HepG2 (cell line): ENCODE measurements at regions not wholly inside any gene's neighbourhood (a gene's known extent, or its start where the extent isn't known, plus 50 kb on each side); places are given as distances from the start of the nearest gene placed in this dataset.

Experiments
- ATAC-seq: fragments of 200-7000 bp; cut with Tn5 transposase; 3 replicates; pipeline ENCODE4 v1.9.1; 2020; ENCODE audit warnings: mild to moderate bottlenecking, moderate library complexity
- BruUV-seq: library from RNA; stranded (reverse); fragments of 400-500 nt; replicated peaks from 2 replicates; lab custom pipeline; 2021; lab: Mats Ljungman, UMichigan
- CTCF ChIA-PET: fragments of 300-600 bp; formaldehyde crosslinking; extraction: SDS; loops from one replicate; lab custom pipeline; 2021; ENCODE audit warnings: low total read pairs, inconsistent platforms, low intra/inter-chr PET ratio; lab: Yijun Ruan, JAX
- POLR2A ChIA-PET: fragments of 350-600 bp; sonication (Branson Sonifier 250); formaldehyde crosslinking; loops from one replicate; lab custom pipeline; 2020; ENCODE audit warnings: antibody characterized with exemption, inconsistent platforms; lab: Yijun Ruan, JAX
- DNase-seq: peaks from one replicate; pipeline ENCODE4 v3.0.0-alpha.2; 2015; ENCODE audit warnings: low spot score
- FAIRE-seq: peaks from 3 replicates; lab custom pipeline; 2011; peaks lifted over from hg19 to GRCh38; lab: Jason Lieb, UNC
- H2AFZ ChIP-seq: one replicate; pipeline ENCODE4 v1.6.1; 2011; ENCODE audit warnings: low read length, inconsistent platforms
- H3K27ac ChIP-seq: fragments of 300-600 bp; 3 replicates; pipeline ENCODE4 v1.8.0; 2011; ENCODE audit warnings: mixed run types, mild to moderate bottlenecking, mixed read lengths, low read length, inconsistent platforms; ENCODE audit not compliant: insufficient read depth; ENCODE audit errors: extremely low read length
- H3K27me3 ChIP-seq, 2 experiments: fragments of 200-600 bp in 1 of 2; 2 replicates in 1 of 2; 3 replicates in 1 of 2; pipeline versions ENCODE4 v1.6.0 to v1.8.0; 2011; ENCODE audit warnings: low read length in 2 of 2, mild to moderate bottlenecking in 2 of 2, moderate library complexity in 2 of 2, inconsistent platforms in 1 of 2; ENCODE audit not compliant: insufficient read depth in 2 of 2, control insufficient read depth in 1 of 2
- H3K36me3 ChIP-seq, 2 experiments: fragments of 200-600 bp in 1 of 2; replicated peaks in 1 of 2; 2 replicates in 1 of 2; 3 replicates in 1 of 2; pipeline versions ENCODE4 v1.5.1 to v1.8.0; 2011; ENCODE audit warnings: low read length in 2 of 2, inconsistent platforms in 1 of 2; ENCODE audit not compliant: insufficient read depth in 2 of 2, control insufficient read depth in 1 of 2
- H3K4me1 ChIP-seq: 2 replicates; pipeline ENCODE4 v1.5.1; 2012; ENCODE audit warnings: low read length, inconsistent platforms; ENCODE audit not compliant: insufficient read depth
- H3K4me2 ChIP-seq: 2 replicates; pipeline ENCODE4 v1.6.0; 2011; ENCODE audit warnings: low read depth, low read length, inconsistent platforms
- H3K4me3 ChIP-seq, 3 experiments: fragments of 200-600 bp in 1 of 3; sonication (generic), shearing (Covaris generic) in 1 of 3; replicated peaks in 1 of 3; 2 replicates each; pipeline ENCODE4 v1.5.1; 2011 to 2016; ENCODE audit warnings: low read length in 3 of 3, inconsistent platforms in 2 of 3, low read depth in 2 of 3, mild to moderate bottlenecking in 2 of 3, control low read depth in 1 of 3, mixed read lengths in 1 of 3; ENCODE audit not compliant: insufficient read depth in 1 of 3
- H3K79me2 ChIP-seq: one replicate; pipeline ENCODE4 v1.6.1; 2011; ENCODE audit warnings: low read length, inconsistent platforms; ENCODE audit not compliant: insufficient read depth
- H3K9ac ChIP-seq: 2 replicates; pipeline ENCODE4 v1.6.0; 2011; ENCODE audit warnings: mild to moderate bottlenecking, low read depth, low read length, inconsistent platforms; ENCODE audit not compliant: insufficient read depth
- H3K9me3 ChIP-seq: 2 replicates; pipeline ENCODE4 v1.5.1; 2012; ENCODE audit warnings: mild to moderate bottlenecking, low read length
- H4K20me1 ChIP-seq: 2 replicates; pipeline ENCODE4 v1.6.0; 2011; ENCODE audit warnings: inconsistent platforms, mild to moderate bottlenecking, low read length, moderate library complexity; ENCODE audit not compliant: insufficient read depth
- DR1 ChIP-seq: sonication (generic); formaldehyde crosslinking; IDR thresholded peaks from 2 replicates; pipeline ENCODE4 v1.8.0; 2021; ENCODE audit warnings: mild to moderate bottlenecking, missing genetic modification reagents, inconsistent platforms
- ELF1 ChIP-seq: sonication (generic); formaldehyde crosslinking; IDR thresholded peaks from 2 replicates; pipeline ENCODE4 v1.4.0; 2020; ENCODE audit warnings: missing genetic modification reagents
- FOXA3 ChIP-seq: IDR thresholded peaks from 2 replicates; pipeline ENCODE4 v1.6.1; 2016; ENCODE audit warnings: missing genetic modification reagents, missing compliant biosample characterization
- ISL2 ChIP-seq: sonication (generic); formaldehyde crosslinking; IDR thresholded peaks from 2 replicates; pipeline ENCODE4 v1.5.0; 2020; ENCODE audit warnings: missing genetic modification reagents
- KLF13 ChIP-seq: sonication (generic); formaldehyde crosslinking; IDR thresholded peaks from 2 replicates; pipeline ENCODE4 v1.4.0; 2020; ENCODE audit warnings: mild to moderate bottlenecking, missing genetic modification reagents
- PHF20 ChIP-seq: sonication (generic); formaldehyde crosslinking; IDR thresholded peaks from 2 replicates; pipeline ENCODE4 v1.5.0; 2020; ENCODE audit warnings: mild to moderate bottlenecking, missing genetic modification reagents
- PPARG ChIP-seq: conservative IDR thresholded peaks from 2 replicates; pipeline ENCODE4 v1.6.1; 2016; ENCODE audit warnings: missing biosample characterization, missing genetic modification reagents
- SATB2 ChIP-seq: sonication (generic); formaldehyde crosslinking; IDR thresholded peaks from 2 replicates; pipeline ENCODE4 v1.5.0; 2020; ENCODE audit warnings: missing genetic modification reagents
- SETDB1 ChIP-seq: sonication (generic); formaldehyde crosslinking; IDR thresholded peaks from 2 replicates; pipeline ENCODE4 v1.5.1; 2020; ENCODE audit warnings: missing genetic modification reagents, mild to moderate bottlenecking, borderline replicate concordance
- TBL1XR1 ChIP-seq: fragments of 150-350 bp; IDR thresholded peaks from 2 replicates; pipeline ENCODE4 v1.6.1; 2014; ENCODE audit warnings: borderline replicate concordance, low read length; ENCODE audit not compliant: partially characterized antibody
- WIZ ChIP-seq: sonication (generic); formaldehyde crosslinking; IDR thresholded peaks from 2 replicates; pipeline ENCODE4 v1.5.1; 2020; ENCODE audit warnings: mild to moderate bottlenecking, missing genetic modification reagents
- ZBTB7B ChIP-seq: sonication (generic); formaldehyde crosslinking; IDR thresholded peaks from 2 replicates; pipeline ENCODE4 v1.4.0; 2020; ENCODE audit warnings: missing genetic modification reagents
- ZNF557 ChIP-seq: sonication (generic); formaldehyde crosslinking; IDR thresholded peaks from 2 replicates; pipeline ENCODE4 v1.4.0; 2020; ENCODE audit warnings: missing genetic modification reagents
- ZNF569 ChIP-seq: sonication (generic); formaldehyde crosslinking; IDR thresholded peaks from 2 replicates; pipeline ENCODE4 v1.5.0; 2020; ENCODE audit warnings: mild to moderate bottlenecking, missing genetic modification reagents, moderate library complexity, borderline replicate concordance
- WGBS: methylation state at CpG from one replicate; pipeline ENCODE4 v1.1.6; 2017; ENCODE audit warnings: low lambda C conversion rate; 5-methylcytosine and 5-hydroxymethylcytosine counted together
- in situ Hi-C: cut with HindIII; loops from 2 replicates; pipeline ENCODE4 v1.10.0; 2017; ENCODE audit warnings: low pct_unique_long_range_greater_than_20kb; ENCODE audit not compliant: extremely low pct_ligation_motif_present
- intact Hi-C: fragments of 100-400 bp; cut with micrococcal nuclease; formaldehyde crosslinking; loops from one replicate; pipeline ENCODE4 v1.10.0; 2022; ENCODE audit not compliant: unreplicated experiment
- TF ChIP-seq, protein P1 (sequence below), 2 experiments: sonication (generic) in 1 of 2; formaldehyde crosslinking in 1 of 2; IDR thresholded peaks; 2 replicates each; pipeline versions ENCODE4 v1.4.0 to v1.6.1; 2016 to 2020; ENCODE audit warnings: borderline replicate concordance in 1 of 2, low read depth in 1 of 2, mild to moderate bottlenecking in 1 of 2, missing genetic modification reagents in 1 of 2
- TF ChIP-seq, protein P2 (sequence below): sonication (generic); formaldehyde crosslinking; IDR thresholded peaks from 2 replicates; pipeline ENCODE4 v1.4.0; 2020; ENCODE audit warnings: missing genetic modification reagents
- TF ChIP-seq, protein P3 (sequence below): sonication (generic); formaldehyde crosslinking; IDR thresholded peaks from 2 replicates; pipeline ENCODE4 v1.5.0; 2020; ENCODE audit warnings: missing genetic modification reagents

DNA sequence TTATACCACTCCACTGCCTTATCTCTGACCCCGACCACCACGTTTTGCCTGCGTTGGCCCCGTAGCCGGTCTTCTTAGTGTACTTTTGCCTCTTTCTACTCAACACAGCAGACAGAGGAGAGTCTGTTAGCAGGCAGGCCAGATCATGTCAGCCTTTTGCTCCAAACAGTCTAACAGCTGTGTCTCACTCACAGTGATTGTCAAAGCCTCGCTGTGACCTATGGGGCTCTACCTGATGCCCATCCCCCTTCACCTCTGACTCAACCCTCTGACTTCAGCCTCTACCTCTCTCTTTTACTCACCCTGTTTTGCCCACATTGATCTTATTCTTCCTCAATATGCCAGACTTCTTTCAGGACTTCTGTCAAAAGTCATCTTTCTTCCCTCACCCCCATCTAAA, 127.1 kb downstream of the TRIML1 start:
- no peak overlapping the region for H3K9ac ChIP-seq
- under 1% methylated on average over 6 of the region's 6 CpGs for WGBS
- no peak overlapping the region for H3K27ac ChIP-seq
- no peak for TF ChIP-seq DR1
- no peak for TF ChIP-seq WIZ (CRISPR knock-in tag)
- TF ChIP-seq, protein P1, sequence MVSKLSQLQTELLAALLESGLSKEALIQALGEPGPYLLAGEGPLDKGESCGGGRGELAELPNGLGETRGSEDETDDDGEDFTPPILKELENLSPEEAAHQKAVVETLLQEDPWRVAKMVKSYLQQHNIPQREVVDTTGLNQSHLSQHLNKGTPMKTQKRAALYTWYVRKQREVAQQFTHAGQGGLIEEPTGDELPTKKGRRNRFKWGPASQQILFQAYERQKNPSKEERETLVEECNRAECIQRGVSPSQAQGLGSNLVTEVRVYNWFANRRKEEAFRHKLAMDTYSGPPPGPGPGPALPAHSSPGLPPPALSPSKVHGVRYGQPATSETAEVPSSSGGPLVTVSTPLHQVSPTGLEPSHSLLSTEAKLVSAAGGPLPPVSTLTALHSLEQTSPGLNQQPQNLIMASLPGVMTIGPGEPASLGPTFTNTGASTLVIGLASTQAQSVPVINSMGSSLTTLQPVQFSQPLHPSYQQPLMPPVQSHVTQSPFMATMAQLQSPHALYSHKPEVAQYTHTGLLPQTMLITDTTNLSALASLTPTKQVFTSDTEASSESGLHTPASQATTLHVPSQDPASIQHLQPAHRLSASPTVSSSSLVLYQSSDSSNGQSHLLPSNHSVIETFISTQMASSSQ (IDR thresholded peaks at IDR 0.05; ENCODE audit: low read depth), result no peak
- TF ChIP-seq, protein P1 (CRISPR knock-in tag; IDR thresholded peaks at IDR 0.05; ENCODE audit: borderline replicate concordance), result no peak
- no peak for TF ChIP-seq ELF1
- no peak for TF ChIP-seq PHF20 (CRISPR knock-in tag)
- TF ChIP-seq SATB2 (CRISPR knock-in tag), result no peak
- no peak for TF ChIP-seq FOXA3 (CRISPR knock-in tag)
- no peak for TF ChIP-seq TBL1XR1
- TF ChIP-seq ZNF569, result no peak
- no peak for TF ChIP-seq KLF13 (CRISPR knock-in tag)
- TF ChIP-seq ZBTB7B (CRISPR knock-in tag), result no peak
- TF ChIP-seq ISL2 (CRISPR knock-in tag), result no peak
- TF ChIP-seq, protein P2, sequence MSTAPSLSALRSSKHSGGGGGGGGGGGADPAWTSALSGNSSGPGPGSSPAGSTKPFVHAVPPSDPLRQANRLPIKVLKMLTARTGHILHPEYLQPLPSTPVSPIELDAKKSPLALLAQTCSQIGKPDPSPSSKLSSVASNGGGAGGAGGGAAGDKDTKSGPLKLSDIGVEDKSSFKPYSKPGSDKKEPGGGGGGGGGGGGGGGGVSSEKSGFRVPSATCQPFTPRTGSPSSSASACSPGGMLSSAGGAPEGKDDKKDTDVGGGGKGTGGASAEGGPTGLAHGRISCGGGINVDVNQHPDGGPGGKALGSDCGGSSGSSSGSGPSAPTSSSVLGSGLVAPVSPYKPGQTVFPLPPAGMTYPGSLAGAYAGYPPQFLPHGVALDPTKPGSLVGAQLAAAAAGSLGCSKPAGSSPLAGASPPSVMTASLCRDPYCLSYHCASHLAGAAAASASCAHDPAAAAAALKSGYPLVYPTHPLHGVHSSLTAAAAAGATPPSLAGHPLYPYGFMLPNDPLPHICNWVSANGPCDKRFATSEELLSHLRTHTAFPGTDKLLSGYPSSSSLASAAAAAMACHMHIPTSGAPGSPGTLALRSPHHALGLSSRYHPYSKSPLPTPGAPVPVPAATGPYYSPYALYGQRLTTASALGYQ, result no peak
- TF ChIP-seq PPARG (CRISPR knock-in tag), result no peak
- no peak for TF ChIP-seq ZNF557 (CRISPR knock-in tag)
- TF ChIP-seq, protein P3, sequence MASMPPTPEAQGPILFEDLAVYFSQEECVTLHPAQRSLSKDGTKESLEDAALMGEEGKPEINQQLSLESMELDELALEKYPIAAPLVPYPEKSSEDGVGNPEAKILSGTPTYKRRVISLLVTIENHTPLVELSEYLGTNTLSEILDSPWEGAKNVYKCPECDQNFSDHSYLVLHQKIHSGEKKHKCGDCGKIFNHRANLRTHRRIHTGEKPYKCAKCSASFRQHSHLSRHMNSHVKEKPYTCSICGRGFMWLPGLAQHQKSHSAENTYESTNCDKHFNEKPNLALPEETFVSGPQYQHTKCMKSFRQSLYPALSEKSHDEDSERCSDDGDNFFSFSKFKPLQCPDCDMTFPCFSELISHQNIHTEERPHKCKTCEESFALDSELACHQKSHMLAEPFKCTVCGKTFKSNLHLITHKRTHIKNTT, result no peak
- no peak for TF ChIP-seq SETDB1 (CRISPR knock-in tag)
- in situ Hi-C loops, result no loop called here
- no peaks in the 10 kb centered on the region for H3K36me3 ChIP-seq
- intact Hi-C loops, result no loop called here
- no peaks in the 10 kb centered on the region for H3K4me1 ChIP-seq
- BruUV-seq, result no TSS peak
- no peak for FAIRE-seq
- DNase-seq, result no peak
- no peak overlapping the region for H2AFZ ChIP-seq
- no peak overlapping the region for H3K4me3 ChIP-seq
- H3K79me2 ChIP-seq, result no peaks in the 10 kb centered on the region
- no peaks in the 10 kb centered on the region for H3K9me3 ChIP-seq
- H3K27me3 ChIP-seq, result no peaks in the 10 kb centered on the region; a peak in 2 of 5 replicates
- ChIA-PET POLR2A (no interaction called here), CTCF (no interaction called here)
- H4K20me1 ChIP-seq, result no peaks in the 10 kb centered on the region
- H3K4me2 ChIP-seq, result no peak overlapping the region
- ATAC-seq, result no peak
